ENCODE measurements at regions not wholly inside any gene's neighbourhood (a gene's known extent, or its start where the extent isn't known, plus 50 kb on each side); places are given as distances from the start of the nearest gene placed in this dataset.

DNA sequence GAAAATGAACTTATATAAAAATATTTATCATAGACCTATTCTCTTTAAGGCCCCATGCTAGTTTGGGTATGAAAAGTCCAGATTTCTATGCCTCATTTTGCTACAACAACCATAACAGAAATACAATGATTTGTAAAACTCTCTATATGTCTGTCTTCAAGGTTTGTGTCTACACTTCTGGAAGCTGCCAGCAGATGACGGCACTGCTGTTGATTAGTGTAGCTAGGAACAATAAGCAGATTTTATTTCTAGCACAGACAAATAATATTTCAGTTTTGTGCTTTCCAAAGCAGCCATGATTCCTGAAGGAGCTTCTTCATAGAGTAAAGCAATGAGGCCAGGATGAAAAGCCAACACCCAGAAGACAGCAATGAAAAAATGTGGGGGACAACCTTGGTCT is 779.6 kb upstream of the ADGRL2 start:
- Histone ChIP-seq H2AFZ (ENCODE audit: low read depth, low read length) (no peak overlapping the region), H3K9ac (ENCODE audit: low read length) (no peak overlapping the region), H3K4me3 (ENCODE audit: low read length) (no peak overlapping the region), H3K9me3 (ENCODE audit: low read length) (no peaks in the 10 kb centered on the region), H3K9me2 (ENCODE audit: insufficient read depth, low read length) (no peaks in the 10 kb centered on the region), H3K27me3 (ENCODE audit: insufficient read depth, low read depth, low read length) (no peaks in the 10 kb centered on the region), H3K79me2 (replicated peaks; ENCODE audit: insufficient read depth, low read length) (no peaks in the 10 kb centered on the region), H3K36me3 (ENCODE audit: insufficient read depth, low read length) (no peaks in the 10 kb centered on the region), H3K27ac (ENCODE audit: low read length) (peak overlapping the region; percentile 97), H3F3A (ENCODE audit: insufficient read depth, low read length, poor library complexity, severe bottlenecking) (peaks cover 4% of the 10 kb centered on the region), H4K20me1 (ENCODE audit: insufficient read depth) (no peaks in the 10 kb centered on the region), H3K4me2 (ENCODE audit: low read length) (no peak overlapping the region)
- TF ChIP-seq SMC3 (conservative IDR thresholded peaks at IDR 0.05; ENCODE audit: poor library complexity): peak; percentile 30
- no peak for TF ChIP-seq POLR2AphosphoS5 (IDR thresholded peaks at IDR 0.05)
- TF ChIP-seq, protein P1, sequence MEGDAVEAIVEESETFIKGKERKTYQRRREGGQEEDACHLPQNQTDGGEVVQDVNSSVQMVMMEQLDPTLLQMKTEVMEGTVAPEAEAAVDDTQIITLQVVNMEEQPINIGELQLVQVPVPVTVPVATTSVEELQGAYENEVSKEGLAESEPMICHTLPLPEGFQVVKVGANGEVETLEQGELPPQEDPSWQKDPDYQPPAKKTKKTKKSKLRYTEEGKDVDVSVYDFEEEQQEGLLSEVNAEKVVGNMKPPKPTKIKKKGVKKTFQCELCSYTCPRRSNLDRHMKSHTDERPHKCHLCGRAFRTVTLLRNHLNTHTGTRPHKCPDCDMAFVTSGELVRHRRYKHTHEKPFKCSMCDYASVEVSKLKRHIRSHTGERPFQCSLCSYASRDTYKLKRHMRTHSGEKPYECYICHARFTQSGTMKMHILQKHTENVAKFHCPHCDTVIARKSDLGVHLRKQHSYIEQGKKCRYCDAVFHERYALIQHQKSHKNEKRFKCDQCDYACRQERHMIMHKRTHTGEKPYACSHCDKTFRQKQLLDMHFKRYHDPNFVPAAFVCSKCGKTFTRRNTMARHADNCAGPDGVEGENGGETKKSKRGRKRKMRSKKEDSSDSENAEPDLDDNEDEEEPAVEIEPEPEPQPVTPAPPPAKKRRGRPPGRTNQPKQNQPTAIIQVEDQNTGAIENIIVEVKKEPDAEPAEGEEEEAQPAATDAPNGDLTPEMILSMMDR (IDR thresholded peaks at IDR 0.05; ENCODE audit: poor library complexity, severe bottlenecking): peak; percentile 27
- no peak for TF ChIP-seq MXI1 (conservative IDR thresholded peaks at IDR 0.05; ENCODE audit: poor library complexity, severe bottlenecking)
- TF ChIP-seq EZH2 (IDR thresholded peaks at IDR 0.05; ENCODE audit: borderline replicate concordance, insufficient read depth, low read length, poor library complexity, severe bottlenecking): no peak
- peak; percentile 41 for TF ChIP-seq RAD21 (conservative IDR thresholded peaks at IDR 0.05)
- TF ChIP-seq TAF1 (IDR thresholded peaks at IDR 0.05; ENCODE audit: low read depth): no peak
- no peak for TF ChIP-seq REST (IDR thresholded peaks at IDR 0.05; ENCODE audit: borderline replicate concordance)
- no peak for TF ChIP-seq EP300 (conservative IDR thresholded peaks at IDR 0.05; ENCODE audit: poor library complexity, severe bottlenecking)

GRCh38 chr1:81020506-81020905 is 780.2 kb upstream of the ADGRL2 start:
- Histone ChIP-seq H3K9me3 (ENCODE audit: low read length) (no peaks in the 10 kb centered on the region), H3K27me3 (ENCODE audit: insufficient read depth, low read depth, low read length) (no peaks in the 10 kb centered on the region), H3K9me2 (ENCODE audit: insufficient read depth, low read length) (no peaks in the 10 kb centered on the region), H3K36me3 (ENCODE audit: insufficient read depth, low read length) (no peaks in the 10 kb centered on the region), H3K4me3 (ENCODE audit: low read length) (no peak overlapping the region), H4K20me1 (ENCODE audit: insufficient read depth) (no peaks in the 10 kb centered on the region), H3F3A (ENCODE audit: insufficient read depth, low read length, poor library complexity, severe bottlenecking) (peaks cover 4% of the 10 kb centered on the region), H3K79me2 (replicated peaks; ENCODE audit: insufficient read depth, low read length) (no peaks in the 10 kb centered on the region), H3K9ac (ENCODE audit: low read length) (no peak overlapping the region), H3K4me2 (ENCODE audit: low read length) (no peak overlapping the region), H2AFZ (ENCODE audit: low read depth, low read length) (no peak overlapping the region), H3K27ac (ENCODE audit: low read length) (no peak overlapping the region)
- TF ChIP-seq, protein P1 (IDR thresholded peaks at IDR 0.05; ENCODE audit: poor library complexity, severe bottlenecking): no peak
- TF ChIP-seq REST (IDR thresholded peaks at IDR 0.05; ENCODE audit: borderline replicate concordance) (no peak), SMC3 (conservative IDR thresholded peaks at IDR 0.05; ENCODE audit: poor library complexity) (no peak), MXI1 (conservative IDR thresholded peaks at IDR 0.05; ENCODE audit: poor library complexity, severe bottlenecking) (no peak), EP300 (conservative IDR thresholded peaks at IDR 0.05; ENCODE audit: poor library complexity, severe bottlenecking) (no peak), TAF1 (IDR thresholded peaks at IDR 0.05; ENCODE audit: low read depth) (no peak), POLR2AphosphoS5 (IDR thresholded peaks at IDR 0.05) (no peak), RAD21 (conservative IDR thresholded peaks at IDR 0.05) (no peak), EZH2 (IDR thresholded peaks at IDR 0.05; ENCODE audit: borderline replicate concordance, insufficient read depth, low read length, poor library complexity, severe bottlenecking) (no peak)

Data from neural cell (in vitro differentiated cells).